NCI-H1436 (cell line): ENCODE measurements at regions not wholly inside any gene's neighbourhood (a gene's known extent, or its start where the extent isn't known, plus 50 kb on each side); places are given as distances from the start of the nearest gene placed in this dataset.
"Not testable (repeated sequence)": the region's sequence is repeated elsewhere in the genome, so short reads cannot be mapped to it uniquely, and the experiment has no call there.

Experiments used
- DNase-seq: peaks from one replicate; lab custom pipeline; 2025; lab: John Stamatoyannopoulos, UW

DNA sequence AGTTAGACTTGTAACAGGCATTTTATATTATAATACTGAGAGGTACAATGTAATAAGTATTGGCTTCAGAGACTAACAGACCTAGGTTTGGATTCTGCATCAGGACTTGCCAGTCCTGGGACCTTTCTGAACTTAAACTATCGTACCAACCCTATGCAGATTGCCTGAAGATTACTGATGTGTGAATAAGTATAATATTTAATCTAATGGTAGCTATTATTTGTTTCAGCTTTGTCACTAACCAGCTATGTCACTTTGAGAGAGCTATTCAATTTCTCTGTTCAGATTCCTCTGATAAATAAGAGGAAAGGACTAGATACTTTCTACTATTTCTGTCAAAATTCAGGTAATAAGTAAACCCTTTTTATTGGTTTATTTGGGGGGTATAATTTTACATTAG lies 184.4 kb upstream of the NECTIN3 start:
- no peak for DNase-seq

DNA sequence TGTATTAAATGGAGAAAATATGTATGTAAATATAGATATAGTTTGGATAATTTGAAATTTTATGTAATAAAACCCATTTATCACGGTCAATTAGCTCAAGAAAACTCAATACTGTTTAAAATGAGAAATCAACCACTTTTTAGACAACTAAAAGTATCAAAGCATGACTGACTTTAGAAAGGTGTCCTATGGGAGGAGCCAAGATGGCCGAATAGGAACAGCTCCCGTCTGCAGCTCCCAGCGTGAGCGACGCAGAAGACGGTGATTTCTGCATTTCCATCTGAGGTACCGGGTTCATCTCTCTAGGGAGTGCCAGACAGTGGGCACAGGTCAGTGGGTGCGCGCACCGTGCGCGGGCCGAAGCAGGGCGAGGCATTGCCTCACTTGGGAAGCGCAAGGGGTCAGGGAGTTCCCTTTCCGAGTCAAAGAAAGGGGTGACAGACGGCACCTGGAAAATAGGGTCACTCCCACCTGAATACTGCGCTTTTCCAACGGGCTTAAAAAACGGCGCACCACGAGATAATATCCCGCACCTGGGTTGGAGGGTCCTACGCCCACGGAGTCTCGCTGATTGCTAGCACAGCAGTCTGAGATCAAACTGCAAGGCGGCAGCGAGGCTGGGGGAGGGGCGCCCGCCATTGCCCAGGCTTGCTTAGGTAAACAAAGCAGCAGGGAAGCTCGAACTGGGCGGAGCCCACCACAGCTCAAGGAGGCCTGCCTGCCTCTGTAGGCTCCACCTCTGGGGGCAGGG lies 182.8 kb upstream of the NECTIN3 start:
- DNase-seq, result peak; percentile 36

DNA sequence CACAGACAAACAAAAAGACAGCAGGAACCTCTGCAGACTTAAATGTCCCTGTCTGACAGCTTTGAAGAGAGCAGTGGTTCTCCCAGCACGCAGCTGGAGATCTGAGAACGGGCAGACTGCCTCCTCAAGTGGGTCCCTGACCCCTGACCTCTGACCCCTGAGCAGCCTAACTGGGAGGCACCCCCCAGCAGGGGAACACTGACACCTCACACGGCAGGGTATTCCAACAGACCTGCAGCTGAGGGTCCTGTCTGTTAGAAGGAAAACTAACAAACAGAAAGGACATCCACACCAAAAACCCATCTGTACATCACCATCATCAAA lies 182.3 kb upstream of the NECTIN3 start:
- DNase-seq, result not testable (repeated sequence)

DNA sequence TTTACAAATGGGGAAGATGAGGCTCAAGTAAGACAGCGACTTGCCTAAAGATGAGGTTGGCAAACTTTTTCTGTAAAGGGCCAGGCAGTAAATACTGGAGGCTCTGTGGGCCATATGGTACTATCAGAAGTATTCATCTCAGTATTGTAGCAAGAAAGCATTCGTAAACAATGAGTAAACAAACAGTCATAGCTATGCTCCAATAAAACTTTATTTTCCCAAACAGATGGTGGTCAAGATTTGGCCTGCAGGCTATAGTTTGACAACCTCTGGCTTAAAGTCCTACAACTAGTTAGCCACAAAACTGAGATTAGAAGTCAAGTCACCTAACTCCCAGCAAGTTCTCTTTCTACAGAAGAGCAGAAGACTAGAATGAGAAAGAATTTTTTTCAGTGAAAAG lies 177.0 kb upstream of the NECTIN3 start:
- DNase-seq, result no peak

DNA sequence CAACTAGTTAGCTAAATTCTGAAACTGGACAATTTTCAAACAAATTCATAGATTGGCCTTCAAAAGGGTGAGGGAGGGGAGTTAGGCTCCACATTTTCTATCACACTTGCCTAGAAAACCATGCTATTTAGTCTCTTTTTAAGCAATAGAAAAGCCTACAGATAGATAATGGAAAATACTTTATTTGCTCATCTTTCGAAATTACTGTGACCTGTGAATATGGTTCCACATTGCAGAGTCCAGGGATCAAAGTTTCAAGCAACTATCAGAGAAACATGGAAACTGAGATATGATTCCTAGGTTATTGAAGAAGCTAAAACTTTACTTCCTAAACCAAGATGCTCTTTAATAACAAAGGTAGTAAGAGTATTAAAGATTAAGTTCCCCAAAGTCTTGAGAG lies 176.6 kb upstream of the NECTIN3 start:
- DNase-seq, result no peak

DNA sequence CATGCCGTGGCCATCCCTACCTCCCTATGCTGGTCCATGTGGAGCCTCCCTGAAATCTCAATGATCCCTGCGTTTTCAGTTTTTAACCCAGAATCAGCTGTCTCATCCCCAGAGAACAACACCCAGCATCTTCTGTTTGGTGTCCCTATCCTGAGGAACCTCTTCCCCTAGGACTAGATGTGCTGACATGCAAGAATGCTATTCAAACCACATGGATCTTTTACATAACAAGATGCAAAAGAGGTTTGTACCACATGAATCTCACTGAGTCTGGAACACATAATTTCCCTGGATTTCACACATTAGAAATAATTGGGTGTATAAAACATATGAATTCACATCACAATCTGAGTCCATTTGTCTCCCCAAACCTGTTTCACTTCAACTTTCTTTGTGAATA lies 174.6 kb upstream of the NECTIN3 start:
- DNase-seq, result no peak

DNA sequence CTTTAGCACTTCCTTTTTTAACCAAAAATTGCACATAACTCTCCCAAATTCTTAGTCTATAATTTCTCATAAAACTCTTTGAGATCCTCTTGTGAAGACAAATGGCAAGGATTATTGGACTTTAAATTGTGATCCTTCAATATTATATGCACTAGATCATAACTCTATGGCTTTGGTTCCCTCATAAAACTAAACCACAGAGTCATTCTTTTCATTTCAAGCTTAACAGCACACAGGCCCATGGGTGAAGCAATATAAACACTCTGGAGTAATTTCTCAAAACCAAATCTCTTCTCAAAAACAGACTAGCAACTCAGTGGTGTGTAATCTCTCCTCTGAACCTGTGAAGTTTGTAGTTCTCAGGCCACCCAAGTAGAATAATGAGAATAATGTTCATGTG lies 171.0 kb upstream of the NECTIN3 start:
- DNase-seq, result no peak

DNA sequence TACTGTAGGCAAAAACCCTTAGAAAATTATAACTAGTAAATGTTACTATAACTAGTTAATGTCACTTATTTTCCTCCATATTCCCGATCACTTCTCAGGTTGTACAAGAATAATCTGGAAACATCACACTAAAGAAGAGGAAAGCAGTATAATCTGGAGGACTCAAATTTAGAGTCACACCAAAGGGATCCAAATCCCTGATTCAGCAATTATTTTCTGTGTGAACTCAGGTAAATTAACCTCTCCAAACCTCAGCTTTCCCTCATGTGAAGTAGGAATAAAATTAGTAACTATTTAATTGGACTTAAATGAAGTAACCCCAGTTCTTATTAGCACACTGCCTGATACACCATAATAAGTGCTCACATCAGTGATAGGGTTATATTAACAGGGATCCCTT lies 170.1 kb upstream of the NECTIN3 start:
- no peak for DNase-seq

DNA sequence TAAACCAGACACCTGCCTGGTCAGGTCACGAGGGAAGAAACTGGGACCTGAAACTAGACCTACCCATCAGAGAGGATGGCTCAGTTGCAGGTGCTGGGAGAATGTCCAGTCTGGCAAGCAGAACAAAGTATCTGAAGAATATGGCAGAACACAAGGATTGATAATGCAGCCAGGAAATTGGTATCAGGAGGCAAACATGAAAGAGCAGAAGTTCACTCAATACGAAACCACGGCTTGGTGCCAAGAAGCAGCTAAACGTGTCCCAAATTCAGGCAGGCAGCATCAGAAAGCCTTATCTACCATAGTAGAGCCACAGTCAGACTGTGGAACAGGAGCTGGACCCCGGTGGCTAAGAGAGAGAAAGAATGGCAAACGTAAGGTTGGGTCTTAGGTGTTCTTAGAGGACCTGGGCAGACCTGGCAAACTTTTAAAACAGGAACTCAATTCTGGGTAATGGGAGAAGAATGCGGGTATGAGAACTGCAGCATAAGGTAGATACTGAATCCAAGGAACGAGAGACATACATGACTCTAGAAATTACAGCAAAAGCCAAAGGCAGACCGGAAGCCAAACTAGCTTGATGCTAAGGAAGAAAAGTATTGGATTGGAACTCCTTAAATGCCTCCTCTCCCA lies 169.0 kb upstream of the NECTIN3 start:
- DNase-seq, result no peak

DNA sequence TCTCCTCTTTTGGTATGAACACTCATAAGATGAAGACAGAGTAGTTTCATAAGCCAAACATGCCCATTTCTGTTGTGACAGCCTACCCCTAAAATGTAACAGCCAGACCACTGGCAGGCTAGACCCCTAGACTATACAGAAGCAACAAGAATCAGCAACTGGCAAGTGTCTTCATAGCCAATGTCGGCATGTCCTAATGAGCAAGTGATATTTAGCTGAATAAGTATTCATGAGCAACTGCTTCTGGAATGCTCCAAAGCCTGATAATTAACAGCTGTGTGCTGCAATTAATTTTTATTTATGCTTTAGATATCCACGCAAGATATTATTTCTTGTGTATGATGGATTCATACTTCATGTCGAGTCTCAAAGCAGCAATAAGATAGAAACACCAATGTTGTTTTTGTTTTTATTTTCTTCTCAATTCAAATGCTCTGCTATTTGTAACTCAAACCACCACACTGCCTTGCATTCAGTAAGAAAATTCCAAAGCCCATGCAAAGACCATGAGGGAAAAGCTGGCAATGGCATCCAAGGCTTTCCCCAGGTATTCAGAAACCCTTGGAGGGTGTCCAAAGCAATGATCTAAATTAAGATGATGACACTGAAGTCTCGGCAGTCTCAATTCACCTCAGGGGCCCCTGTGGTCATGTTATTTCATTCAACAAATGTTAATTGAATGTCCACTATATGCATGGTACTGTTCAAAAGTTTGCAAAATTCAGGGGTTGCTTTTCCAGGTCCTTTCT lies 167.7 kb upstream of the NECTIN3 start:
- DNase-seq, result no peak

DNA sequence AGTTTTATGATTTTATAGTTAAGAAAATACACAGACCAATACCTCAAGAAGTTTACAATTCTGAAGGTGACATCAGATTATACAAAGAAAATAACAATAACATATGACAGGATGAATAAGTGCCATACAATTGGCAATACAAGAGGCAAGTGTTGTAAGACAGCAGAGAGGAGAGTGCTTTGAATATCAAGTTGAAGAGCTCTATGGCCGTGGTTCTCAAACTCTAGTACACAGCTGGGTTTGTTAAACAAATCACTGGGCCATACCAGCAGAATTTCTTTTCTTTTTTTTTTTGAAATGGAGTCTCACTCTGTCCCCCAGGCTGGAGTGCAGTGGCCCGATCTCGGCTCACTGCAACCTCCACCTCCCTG lies 167.1 kb upstream of the NECTIN3 start:
- DNase-seq, result no peak

DNA sequence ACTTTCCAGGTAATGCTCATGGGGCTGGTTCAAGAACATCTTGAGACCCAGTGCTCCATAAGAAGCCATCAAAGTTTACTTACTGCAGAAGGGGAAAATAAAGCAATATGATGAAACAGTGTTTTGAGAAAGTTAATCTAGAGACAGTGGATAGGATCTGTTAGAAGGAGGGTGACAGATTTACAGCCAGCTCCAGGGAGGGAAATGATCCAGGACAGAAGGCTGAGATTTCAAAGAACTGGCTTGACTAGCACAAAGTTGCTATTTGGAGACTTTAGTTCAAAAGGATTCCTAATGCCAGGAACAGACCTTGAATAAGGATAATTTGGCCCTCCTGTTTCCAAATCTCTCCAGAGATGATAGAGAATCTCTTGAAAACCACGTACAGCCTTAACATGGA lies 166.5 kb upstream of the NECTIN3 start:
- no peak for DNase-seq

DNA sequence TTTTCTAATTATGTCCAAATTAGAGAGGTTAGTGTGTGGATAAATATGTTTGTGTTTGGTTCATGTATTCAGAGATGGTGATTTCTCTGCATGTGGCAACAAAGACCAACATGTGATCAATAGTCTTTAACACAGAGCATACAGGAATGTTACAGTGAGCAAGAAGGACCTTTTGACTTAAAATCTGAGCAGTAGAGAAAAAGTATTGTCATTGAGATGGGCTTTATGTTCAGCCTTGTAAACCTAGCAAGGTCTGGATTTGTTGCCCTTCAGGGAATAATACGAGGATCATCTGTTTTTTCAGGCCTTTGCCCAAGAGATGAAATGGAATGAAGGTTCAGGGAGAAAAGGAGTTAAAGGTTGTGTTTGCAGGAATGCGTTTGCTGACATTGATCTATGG lies 161.8 kb upstream of the NECTIN3 start:
- DNase-seq, result no peak

DNA sequence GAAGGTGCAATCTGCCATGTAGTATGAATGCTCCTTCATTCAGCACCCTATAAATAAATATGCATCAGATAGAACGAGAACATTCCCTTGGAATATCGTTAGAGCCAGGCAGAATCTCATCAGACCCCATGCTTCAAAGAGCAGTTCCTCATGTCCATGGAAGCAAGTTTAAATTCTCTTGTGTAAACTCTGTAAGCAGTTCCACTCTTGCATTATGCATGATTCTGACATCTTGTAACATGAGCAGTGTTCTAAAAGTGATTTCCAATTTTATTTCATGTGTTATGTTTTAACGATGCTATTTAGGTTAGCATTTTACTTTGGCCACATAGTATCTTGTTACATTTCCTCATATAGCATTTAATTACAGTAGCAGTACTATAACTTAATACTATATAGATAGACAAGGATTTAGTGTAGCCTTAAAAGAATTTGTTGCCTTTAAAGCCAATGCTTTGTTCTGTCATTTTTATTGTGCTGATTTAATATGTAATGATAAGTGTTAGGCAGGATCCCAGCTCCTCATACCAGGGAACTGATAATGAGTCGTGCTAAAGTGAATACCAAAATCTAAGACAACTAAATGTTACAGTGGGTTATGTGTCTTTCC lies 161.2 kb upstream of the NECTIN3 start:
- DNase-seq, result no peak

DNA sequence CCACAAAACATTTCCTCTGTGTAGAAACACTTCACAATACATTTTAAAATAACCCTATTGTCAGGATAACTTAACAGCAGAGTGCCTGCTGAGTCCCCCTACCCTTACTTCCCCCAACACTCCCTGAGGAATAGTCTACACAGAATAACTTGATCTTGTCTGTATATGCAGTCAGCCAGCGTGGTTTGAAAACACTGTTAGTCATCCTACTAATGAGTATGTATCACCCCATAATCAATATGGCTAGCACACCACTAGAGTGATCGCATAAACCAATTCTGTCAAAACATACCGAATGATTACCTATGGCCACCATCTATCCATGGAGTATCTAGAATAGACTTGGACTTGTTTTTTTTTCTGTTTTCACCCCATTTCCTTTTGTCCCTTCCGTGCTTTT lies 152.7 kb upstream of the NECTIN3 start:
- DNase-seq, result no peak

DNA sequence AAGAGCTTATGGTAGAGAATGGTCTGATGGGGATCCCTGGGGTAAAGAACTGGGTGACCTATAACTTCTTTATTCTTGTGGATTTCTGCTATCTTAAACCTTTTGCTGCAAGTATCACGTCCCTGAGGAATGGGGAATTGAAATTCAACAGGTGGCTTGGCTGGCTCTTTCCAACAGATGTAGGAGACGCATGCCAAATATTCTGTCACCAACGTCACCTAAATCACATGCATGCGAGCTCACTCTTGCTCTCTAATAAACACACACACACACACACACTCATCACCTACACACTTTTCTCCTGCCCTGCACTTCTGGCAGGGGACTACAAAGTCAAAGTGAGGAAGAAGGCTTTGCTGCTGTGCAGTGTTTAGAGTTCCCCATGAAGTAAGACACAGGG lies 145.8 kb upstream of the NECTIN3 start:
- no peak for DNase-seq

DNA sequence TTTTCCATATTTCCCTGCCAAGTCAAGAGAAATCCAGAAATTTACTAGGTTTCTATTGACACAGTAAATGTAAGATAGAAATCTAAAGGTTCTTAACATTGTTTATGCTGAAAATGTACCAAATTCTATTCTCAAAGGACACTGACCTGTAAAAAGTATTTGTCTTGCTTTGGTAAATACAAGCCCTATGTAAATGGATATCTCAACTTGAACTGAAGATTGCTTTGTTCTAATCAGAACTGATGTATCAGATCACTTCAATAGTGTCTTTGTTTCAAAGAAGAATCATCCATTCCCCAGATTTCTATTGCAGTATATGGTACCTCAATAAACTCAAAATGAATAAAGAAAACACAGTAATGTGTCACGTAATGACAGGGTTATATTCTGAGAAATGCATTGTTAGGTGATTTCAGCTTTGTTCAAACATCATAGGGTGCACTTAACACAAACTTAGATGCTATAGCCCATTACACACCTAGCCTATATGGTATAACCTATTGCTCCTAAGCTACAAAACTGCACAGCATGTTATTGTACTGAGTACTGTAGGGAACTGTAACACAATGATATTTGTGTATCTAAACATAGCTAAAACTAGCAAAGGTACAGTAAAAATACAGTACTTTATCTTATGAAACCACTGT lies 143.5 kb upstream of the NECTIN3 start:
- DNase-seq, result no peak

DNA sequence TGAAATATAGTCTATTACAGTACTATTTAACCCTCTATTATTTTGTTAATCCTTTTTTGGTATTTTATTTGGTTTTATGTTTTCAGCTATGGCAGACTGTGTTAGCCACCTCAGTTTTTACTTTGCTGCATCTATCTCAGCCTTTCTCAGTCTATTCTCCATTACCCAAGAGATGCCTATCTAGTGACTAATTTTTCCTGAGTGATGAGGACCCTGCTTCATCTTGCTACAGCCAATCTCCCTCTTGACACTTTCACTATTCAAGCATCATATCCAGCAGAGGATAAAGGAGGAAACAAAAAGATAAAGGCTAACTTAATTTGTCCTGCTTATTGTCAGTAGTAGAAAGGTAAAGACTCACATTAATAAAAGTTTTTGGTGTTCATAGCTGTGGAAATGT lies 141.8 kb upstream of the NECTIN3 start:
- DNase-seq, result no peak

DNA sequence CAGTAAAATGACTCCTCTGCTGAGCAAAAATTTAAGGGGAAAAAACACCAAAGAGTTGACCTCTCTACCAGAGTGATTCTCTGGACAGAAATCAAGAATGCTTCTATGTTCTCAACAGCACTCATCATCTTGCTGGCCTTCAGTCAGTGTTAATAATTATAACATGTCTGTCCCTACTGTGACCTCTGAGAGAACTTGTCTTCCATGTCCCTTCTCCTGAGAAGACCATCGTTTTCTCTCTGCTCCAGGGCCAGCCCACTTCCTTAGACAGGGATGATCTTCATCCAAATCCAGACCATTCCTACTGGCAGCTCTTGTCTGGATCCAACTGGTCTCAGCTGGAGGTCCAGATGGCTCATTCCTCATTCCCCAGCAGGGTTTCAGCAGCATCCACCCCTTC lies 139.0 kb upstream of the NECTIN3 start:
- DNase-seq, result no peak

DNA sequence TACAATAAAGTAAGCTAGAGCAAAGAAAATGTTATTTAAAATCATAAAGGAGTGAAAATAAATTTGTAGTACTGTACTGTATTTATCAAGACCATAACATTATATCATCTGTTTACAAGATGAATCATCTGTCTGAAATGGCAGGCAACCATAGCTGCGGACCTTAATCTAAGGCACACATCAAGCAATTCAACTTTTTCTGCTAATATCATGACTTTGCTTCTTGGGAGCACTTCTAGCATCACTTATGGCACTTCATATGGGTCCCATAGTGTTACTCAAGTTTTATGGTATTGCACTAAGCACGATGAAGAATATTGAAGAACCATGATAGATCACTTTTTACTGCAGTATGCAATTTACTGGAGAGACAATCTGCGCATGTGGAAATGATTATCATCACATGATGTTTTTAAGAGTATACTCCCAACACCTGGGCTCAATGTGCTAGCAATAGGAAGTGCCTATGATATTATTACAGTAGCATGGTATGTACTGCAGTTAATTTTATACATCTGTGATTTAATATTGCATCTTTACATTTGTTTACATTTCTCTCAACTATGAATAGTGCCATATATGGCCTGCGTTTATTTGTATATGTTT lies 137.7 kb upstream of the NECTIN3 start:
- no peak for DNase-seq

DNA sequence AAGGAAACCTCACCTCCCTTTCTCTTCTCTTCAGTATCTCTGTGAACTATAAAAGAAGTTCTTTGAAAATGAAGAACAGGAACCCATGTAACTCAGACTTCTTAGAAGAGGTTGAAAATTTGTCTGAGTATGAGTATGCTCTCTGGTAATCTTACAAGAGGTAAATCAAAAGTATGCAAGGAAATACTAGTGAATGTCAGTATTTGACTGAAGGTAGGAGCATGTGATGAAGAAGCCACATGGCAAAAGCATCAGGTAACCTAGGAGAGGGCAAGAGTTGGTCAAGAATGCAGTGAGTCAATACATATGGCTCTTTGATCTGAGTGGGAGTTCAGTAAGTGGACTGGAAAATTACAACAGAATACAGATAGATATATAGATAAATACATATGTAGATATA lies 133.0 kb upstream of the NECTIN3 start:
- DNase-seq, result no peak

DNA sequence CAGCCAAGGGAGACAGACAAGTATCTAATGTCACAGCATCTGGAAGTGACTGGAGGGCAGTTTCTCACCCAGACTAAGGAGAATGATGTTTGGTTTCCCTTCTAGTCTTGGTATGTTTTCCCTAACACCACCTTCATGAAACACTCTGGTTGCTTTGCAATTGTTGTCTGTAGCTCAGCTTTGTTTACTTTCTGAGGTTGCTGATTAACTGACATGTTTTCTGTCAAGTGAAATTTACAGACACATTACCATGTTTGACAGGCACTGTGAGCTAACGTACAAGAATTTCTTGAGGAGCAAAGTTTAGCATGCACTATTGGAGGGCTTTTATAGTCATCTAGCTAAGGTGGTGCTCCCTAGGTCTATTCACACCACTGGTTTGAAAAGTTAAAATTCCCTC lies 131.6 kb upstream of the NECTIN3 start:
- DNase-seq, result no peak
